ENCODE measurements at regions not wholly inside any gene's neighbourhood (a gene's known extent, or its start where the extent isn't known, plus 50 kb on each side); places are given as distances from the start of the nearest gene placed in this dataset.

DNA sequence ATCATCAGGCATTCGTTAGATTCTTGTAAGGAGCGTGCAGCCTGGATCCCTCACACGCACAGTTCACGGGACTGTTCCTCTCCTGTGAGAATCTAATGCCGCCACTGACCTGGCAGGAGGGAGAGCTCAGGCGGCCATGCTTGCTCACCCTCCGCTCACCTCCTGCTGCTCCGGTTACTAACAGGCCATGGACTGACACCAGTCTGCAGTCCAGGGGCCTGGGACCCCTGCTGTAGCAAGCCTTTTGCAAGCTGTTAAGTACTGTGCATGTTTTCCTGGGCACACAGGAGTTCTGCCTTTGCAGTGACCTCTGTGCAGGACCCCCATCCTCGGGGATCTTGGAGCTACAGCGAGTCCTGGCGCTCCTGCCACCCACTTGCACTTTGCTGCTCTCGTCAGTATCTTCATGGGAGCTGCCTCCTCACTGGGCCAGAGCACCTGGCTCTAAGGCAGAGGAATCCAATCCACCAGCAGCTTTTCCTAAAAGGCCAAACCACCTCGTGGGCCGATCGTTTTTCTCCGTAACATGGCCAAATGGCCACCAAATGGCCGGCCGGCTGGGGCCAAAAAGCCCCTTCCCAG, 230.6 kb downstream of the FOXL1 start:
- Mint-ChIP-seq H3K27ac (no peak overlapping the region), H3K4me1 (ENCODE audit: low read depth) (no peaks in the 10 kb centered on the region), H3K36me3 (ENCODE audit: low read depth) (no peaks in the 10 kb centered on the region), H3K4me3 (no peak overlapping the region), H3K9me3 (no peaks in the 10 kb centered on the region), H3K27me3 (peaks cover 29% of the 10 kb centered on the region)
- DNase-seq: no peak

DNA sequence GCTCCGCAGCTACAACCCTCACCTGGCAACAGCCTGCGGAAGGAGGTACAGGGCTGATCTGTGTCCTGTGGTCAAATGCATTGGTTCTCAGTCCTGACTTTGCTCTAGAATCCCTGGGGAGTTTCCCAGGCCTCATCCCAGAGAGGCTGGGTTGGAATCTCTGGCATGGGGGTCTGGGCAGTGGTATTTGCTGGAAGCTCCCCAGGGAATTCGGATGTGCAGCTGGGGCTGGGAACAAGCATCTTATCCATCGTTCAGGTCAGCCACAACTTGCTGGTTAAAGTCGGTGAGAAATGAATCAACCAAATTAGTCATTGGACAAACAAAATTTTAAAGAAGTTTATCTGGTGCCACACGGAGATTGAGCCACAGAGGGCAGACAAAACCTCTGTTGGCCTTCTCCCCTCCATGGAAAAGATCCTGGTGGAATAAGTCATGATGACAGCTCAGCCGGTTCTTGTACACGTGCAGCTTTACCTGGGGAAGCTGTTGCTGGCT, 231.2 kb downstream of the FOXL1 start:
- Mint-ChIP-seq H3K4me1 (ENCODE audit: low read depth) (no peaks in the 10 kb centered on the region), H3K27me3 (peaks cover 26% of the 10 kb centered on the region), H3K9me3 (no peaks in the 10 kb centered on the region), H3K36me3 (ENCODE audit: low read depth) (no peaks in the 10 kb centered on the region), H3K27ac (no peak overlapping the region), H3K4me3 (no peak overlapping the region)
- no peak for DNase-seq

DNA sequence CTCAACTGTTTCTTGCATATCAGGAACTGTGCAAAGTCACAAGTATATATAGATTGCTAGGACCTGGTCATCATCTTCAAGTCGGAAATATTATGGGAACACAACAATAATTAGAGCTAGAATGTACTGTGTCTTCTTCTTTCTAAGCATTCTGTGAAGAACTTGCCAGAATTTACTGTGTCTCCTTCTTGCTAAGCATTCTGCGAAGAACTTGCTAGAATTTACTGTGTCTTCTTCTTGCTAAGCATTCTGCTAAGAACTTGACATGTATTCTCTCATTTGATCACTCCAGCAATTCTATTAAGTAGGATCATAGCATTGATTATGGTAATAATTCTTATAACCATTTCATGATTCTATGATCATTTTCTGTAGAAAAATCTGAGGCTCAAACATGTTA, 231.7 kb downstream of the FOXL1 start:
- Mint-ChIP-seq H3K4me1 (ENCODE audit: low read depth) (no peaks in the 10 kb centered on the region), H3K27ac (no peak overlapping the region), H3K9me3 (no peaks in the 10 kb centered on the region), H3K4me3 (no peak overlapping the region), H3K27me3 (peaks cover 26% of the 10 kb centered on the region), H3K36me3 (ENCODE audit: low read depth) (no peaks in the 10 kb centered on the region)
- no peak for DNase-seq

DNA sequence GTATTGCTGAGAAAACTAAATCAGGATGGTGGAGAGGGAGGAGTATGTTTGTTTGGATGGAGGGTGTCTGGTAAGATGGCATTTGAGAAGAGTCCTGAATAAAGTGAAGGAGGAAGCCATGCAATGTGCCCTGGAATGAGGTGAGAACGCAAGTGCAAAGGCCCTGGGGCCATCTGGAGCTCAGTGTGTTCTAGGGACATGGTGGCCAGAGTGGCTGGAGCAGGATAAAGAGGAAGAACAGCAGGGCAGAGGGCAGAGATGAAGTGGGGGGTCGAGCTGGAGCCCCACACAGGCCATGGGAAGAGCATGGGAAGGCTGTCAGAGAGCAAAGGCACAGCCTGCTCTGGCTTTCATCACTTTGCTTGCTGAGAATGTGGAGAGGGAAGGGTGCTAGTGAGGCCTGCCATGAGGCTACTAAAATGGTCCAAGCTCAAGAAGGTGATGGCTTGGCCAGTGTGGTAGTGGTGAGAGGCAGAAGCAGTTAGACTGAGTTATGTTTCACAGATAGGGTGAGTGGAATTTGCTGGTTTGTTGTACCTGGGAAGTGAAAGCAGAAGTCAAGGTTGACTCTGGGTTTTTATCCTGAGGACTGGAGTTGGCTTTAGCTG, 234.1 kb downstream of the FOXL1 start:
- peaks cover 16% of the 10 kb centered on the region for H3K27me3 Mint-ChIP-seq
- H3K27ac Mint-ChIP-seq: no peak overlapping the region
- no peaks in the 10 kb centered on the region for H3K4me1 Mint-ChIP-seq (ENCODE audit: low read depth)
- H3K4me3 Mint-ChIP-seq: no peak overlapping the region
- DNase-seq: no peak
- no peaks in the 10 kb centered on the region for H3K36me3 Mint-ChIP-seq (ENCODE audit: low read depth)
- H3K9me3 Mint-ChIP-seq: no peaks in the 10 kb centered on the region

DNA sequence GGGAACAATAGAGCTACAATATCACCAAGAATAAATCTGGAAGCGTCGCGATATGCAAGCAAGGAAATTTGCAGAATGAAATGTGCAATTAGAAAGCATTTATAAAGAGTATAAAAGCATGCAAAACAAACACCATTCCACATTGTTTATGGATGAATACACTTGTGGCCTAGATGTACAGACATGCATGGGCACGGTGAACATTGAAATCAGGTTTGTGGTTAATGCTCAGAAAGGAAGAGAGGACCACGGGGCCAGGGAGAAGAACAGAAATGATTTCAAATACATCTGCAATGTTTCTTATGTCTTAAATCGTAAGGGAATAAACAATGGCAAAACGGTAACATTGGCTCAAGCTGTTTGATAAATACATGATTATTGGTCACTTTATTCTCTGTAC, 235.9 kb downstream of the FOXL1 start:
- Mint-ChIP-seq H3K9me3 (no peaks in the 10 kb centered on the region), H3K4me3 (no peak overlapping the region), H3K27me3 (peaks cover 19% of the 10 kb centered on the region), H3K36me3 (ENCODE audit: low read depth) (no peaks in the 10 kb centered on the region), H3K4me1 (ENCODE audit: low read depth) (no peaks in the 10 kb centered on the region), H3K27ac (no peak overlapping the region)
- DNase-seq: no peak

DNA sequence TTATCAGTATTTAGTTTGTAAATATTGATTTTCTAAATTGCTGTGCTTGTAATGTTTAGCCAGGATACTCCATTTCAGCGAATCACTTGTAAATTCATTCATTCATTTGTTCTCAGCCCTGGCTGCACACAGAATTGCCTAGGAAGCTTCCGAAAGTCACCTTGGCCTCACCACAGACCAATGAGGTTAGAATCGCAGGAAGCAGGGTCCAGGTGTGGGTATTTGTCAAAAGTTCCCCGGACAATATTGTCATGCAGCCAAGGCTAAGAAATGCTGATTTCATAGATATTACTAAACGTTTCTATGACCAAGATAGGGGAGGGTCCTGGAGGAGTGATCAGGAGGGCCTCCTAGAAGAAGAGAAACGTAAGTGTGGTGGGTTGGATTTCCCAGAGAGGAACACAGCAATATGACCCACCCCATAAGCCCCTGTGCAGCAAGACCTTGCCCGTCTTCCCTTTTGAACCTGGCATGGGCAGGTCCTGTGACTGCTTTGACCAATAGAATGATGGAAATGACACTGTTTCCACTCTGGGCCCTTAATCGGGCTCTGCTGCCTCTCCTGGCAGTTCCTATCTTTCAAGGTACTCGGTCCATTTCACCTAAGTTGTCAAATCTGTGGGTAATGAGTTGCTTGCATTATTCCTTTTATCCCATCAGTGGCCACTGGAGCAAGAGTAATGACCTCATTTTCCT, 238.7 kb downstream of the FOXL1 start:
- Mint-ChIP-seq H3K36me3 (ENCODE audit: low read depth) (no peaks in the 10 kb centered on the region), H3K9me3 (no peaks in the 10 kb centered on the region), H3K27me3 (peaks cover 16% of the 10 kb centered on the region), H3K4me1 (ENCODE audit: low read depth) (no peaks in the 10 kb centered on the region), H3K4me3 (no peak overlapping the region), H3K27ac (no peak overlapping the region)
- DNase-seq: no peak

DNA sequence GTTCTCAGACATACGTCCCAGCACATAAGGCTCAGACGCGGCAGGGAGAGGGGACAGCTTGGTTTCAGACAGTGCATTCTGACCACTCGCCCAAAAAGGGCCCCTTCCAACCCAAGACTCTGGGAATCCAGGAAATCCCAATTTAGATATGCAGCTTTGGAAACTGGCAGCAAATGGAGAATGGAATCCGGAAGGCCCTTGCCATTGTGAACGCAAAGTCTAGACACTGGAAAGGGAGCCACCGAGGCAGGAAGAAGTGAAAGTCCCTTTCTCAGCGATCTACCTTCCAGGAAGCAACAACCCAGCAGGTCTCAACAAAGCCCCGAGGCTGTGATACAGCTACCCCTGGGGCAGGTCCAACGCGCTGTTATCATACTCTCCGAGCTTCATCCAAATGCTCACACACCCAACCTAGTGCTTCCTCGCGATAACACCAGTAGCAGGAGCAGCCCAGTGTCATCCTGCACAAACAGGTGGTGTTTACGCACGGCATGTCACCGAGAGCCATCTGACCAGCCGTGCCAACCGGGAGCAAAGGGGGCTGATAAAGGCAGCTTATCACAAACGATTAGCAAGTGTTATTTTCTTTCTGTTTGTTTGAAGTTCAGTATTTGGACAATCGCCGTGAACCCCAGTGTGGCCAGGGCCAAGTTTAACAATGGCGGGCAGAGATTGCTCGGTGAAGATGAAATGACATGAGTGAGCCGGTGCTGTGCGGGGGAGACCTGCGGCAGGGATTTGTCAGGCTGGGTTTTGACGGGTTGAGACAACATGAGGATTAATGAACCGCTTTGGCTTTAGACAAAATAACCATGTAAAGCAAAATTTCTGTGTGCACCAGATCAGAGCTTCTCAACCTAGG, 240.6 kb downstream of the FOXL1 start:
- H3K9me3 Mint-ChIP-seq: no peaks in the 10 kb centered on the region
- no peak overlapping the region for H3K27ac Mint-ChIP-seq

DNA sequence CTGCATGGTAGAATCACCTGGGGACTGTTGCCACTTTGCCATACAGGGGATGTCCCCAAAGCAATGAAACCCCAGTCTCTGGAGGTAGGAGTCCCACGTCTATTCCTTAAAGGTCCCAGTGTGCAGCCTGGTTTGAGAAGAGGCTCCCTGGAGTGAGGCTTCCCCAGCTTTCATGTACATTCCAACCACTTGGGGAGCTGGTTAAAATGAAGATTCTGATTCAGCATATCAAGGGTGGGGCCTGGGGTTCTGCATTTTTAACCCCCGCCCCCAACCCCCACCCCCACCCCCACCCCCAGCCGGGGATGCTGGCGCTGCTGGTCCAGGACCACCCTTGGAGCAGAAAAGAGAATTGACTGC, 241.2 kb downstream of the FOXL1 start:
- DNase-seq: no peak
- Mint-ChIP-seq H3K27me3 (peaks cover 37% of the 10 kb centered on the region), H3K4me1 (ENCODE audit: low read depth) (no peaks in the 10 kb centered on the region), H3K9me3 (no peaks in the 10 kb centered on the region), H3K27ac (no peak overlapping the region), H3K36me3 (ENCODE audit: low read depth) (no peaks in the 10 kb centered on the region), H3K4me3 (no peak overlapping the region)

More for the DNA sequence above, 240.6 kb downstream of the FOXL1 start:
- no peak for DNase-seq
- Mint-ChIP-seq H3K36me3 (ENCODE audit: low read depth) (no peaks in the 10 kb centered on the region), H3K27me3 (peaks cover 33% of the 10 kb centered on the region), H3K4me1 (ENCODE audit: low read depth) (no peaks in the 10 kb centered on the region), H3K4me3 (no peak overlapping the region)

DNA sequence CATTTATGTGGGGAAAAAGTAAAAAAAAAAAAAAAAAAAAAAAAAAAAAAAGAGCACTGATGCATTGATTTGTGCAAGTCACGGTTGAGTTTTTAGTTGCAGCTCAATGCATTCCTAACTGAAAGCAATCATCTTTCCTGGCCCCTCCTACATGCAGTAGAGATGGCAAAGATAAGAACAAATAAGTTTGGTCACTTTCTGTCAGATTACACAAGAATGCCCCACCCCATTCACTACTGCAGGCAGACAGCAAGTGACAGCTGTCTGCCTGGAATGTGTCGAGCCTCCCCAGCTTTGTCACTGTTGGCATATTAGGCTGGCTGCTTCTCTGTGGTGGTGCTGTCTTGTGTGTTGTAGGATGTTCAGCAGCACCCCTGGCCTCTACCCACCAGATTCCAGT, 243.5 kb downstream of the FOXL1 start:
- H3K9me3 Mint-ChIP-seq: no peaks in the 10 kb centered on the region
- no peaks in the 10 kb centered on the region for H3K36me3 Mint-ChIP-seq (ENCODE audit: low read depth)
- DNase-seq: no peak
- no peaks in the 10 kb centered on the region for H3K4me1 Mint-ChIP-seq (ENCODE audit: low read depth)
- H3K4me3 Mint-ChIP-seq: no peak overlapping the region
- no peak overlapping the region for H3K27ac Mint-ChIP-seq
- peaks cover 59% of the 10 kb centered on the region for H3K27me3 Mint-ChIP-seq

DNA sequence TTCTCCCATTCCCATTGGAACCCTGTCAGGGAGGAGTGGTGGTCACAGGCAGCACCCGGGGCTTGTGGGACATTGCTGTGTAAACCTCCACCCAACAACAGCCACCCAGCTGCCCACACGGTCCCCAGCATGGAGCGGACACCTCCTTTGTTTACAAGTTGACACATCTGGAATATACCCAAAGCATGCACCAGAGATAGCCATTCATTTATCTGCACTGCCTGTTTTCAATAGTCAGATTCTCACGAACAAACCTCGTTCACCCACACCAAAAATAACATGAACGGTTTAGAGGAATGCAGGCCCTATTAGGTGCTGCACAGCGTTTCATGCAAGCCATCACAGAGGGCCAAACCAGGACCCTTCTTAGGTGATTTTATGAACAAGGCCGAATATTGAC, 244.8 kb downstream of the FOXL1 start:
- Mint-ChIP-seq H3K4me3 (no peak overlapping the region), H3K36me3 (ENCODE audit: low read depth) (no peaks in the 10 kb centered on the region), H3K4me1 (ENCODE audit: low read depth) (no peaks in the 10 kb centered on the region), H3K9me3 (no peaks in the 10 kb centered on the region), H3K27me3 (peaks cover 63% of the 10 kb centered on the region), H3K27ac (no peak overlapping the region)
- no peak for DNase-seq

DNA sequence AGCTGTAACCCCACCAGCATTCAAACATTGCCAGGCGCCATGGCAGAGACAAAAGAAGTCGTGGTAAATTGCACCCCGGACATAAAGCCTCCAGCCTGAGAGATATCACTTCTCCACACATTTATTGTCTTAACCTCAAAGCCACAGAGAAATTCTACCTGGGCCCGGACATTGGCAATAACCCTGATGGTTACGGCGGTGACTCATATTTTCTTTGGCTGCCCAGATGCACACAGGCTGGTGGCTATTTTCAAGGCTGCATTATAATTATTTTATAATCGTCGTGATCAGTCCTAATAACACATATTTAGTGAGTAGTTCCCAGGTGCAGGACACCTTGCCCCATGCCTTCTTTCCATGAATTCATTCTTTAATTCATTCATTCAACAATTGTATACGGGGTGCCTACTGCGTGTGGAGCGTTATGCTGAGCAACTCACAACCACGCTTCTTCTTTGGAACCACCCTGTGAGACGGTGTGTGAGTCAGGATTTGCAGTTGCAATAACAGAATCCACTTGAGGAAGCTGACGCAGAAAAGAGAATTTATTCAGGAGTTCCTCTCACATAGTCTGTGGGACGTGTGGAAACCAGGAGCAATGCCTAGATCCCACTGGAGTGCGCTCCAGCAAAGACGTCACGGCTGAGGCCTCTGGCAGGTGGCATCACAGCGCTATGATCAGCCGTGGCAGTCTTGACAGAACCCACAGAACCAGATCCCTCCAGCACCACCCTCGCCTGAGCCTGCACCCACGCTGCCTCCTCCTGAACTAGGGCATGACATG, 245.7 kb downstream of the FOXL1 start:
- peaks cover 64% of the 10 kb centered on the region for H3K27me3 Mint-ChIP-seq
- H3K36me3 Mint-ChIP-seq (ENCODE audit: low read depth): no peaks in the 10 kb centered on the region
- H3K4me1 Mint-ChIP-seq (ENCODE audit: low read depth): no peaks in the 10 kb centered on the region
- no peak for DNase-seq
- no peak overlapping the region for H3K27ac Mint-ChIP-seq
- no peaks in the 10 kb centered on the region for H3K9me3 Mint-ChIP-seq
- no peak overlapping the region for H3K4me3 Mint-ChIP-seq

DNA sequence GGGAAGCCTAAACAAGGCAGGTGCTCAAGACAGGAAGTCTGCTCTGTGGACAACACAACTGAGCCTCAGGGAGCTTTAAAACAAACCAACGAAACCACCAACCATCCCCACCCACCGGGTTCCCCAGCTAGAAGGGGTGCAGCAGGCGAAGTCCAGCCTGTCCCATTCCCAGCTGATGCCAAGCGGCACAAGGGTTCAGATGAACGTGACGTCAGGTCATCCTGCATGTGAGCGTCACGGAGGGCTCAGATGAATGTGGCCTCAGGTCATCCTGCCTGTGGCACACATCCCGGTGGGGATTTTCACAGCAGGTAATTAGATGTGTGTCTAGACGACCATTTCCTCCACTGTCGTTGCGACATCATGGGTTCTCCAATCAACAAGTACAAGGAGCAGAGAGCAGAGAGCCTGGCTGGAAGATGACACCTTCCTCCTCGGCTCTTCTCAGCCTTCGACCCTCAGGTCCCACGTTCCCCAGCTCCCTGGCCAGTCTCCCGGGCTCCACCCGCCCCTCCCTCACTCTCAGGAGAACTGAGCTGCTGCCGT, 246.5 kb downstream of the FOXL1 start:
- Mint-ChIP-seq H3K27me3 (peaks cover 71% of the 10 kb centered on the region), H3K4me3 (no peak overlapping the region)

DNA sequence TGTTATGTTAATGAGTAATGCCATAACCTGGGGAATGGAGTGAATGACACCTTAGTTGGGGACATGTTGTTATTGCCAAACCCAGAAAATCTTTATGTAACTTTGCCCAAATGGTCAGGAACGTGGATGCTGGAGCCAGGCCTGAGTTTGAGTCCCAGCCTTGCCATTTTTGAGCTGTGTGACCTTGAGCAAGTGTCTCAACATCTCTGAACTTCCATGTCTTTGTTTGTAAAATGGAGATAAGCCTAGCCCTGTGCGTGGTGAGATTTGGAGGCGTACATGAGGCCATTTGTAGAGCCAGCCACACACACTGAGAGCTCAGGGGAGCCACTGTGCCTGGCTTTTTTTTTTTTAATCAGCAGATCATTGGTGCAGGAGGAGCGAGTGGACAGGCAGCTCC, 247.3 kb downstream of the FOXL1 start:
- Mint-ChIP-seq H3K4me3 (no peak overlapping the region), H3K9me3 (no peaks in the 10 kb centered on the region), H3K4me1 (ENCODE audit: low read depth) (no peaks in the 10 kb centered on the region), H3K27me3 (peaks cover 72% of the 10 kb centered on the region), H3K27ac (no peak overlapping the region), H3K36me3 (ENCODE audit: low read depth) (no peaks in the 10 kb centered on the region)
- DNase-seq: no peak

More for the DNA sequence above, 246.5 kb downstream of the FOXL1 start:
- Mint-ChIP-seq H3K4me1 (ENCODE audit: low read depth) (no peaks in the 10 kb centered on the region), H3K9me3 (no peaks in the 10 kb centered on the region), H3K36me3 (ENCODE audit: low read depth) (no peaks in the 10 kb centered on the region), H3K27ac (no peak overlapping the region)
- no peak for DNase-seq

DNA sequence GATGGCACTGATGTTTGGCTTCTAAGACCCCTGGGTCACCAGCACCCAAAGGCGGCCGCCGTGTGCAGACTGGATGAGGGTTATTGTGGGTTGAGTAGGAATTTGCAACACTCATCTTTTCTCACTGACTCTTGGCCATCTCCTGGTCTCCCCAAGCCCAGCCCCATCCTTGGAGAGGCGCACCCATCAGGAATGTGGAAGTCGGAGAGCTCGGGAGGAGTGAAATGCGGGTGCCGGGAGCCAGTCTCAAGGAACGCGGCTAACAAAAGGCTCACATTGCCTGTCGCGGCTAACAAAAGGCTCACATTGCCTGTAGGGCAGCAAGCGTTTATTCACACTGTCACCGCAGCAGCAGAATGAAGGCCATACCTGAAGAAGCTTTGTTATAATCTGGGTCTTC, 248.6 kb downstream of the FOXL1 start:
- Mint-ChIP-seq H3K4me3 (no peak overlapping the region), H3K27me3 (peaks cover 72% of the 10 kb centered on the region), H3K27ac (no peak overlapping the region), H3K36me3 (ENCODE audit: low read depth) (no peaks in the 10 kb centered on the region), H3K9me3 (no peaks in the 10 kb centered on the region), H3K4me1 (ENCODE audit: low read depth) (no peaks in the 10 kb centered on the region)
- DNase-seq: no peak
